Uterus (tissue), 3 donors: ENCODE measurements at regions not wholly inside any gene's neighbourhood (a gene's known extent, or its start where the extent isn't known, plus 50 kb on each side); places are given as distances from the start of the nearest gene placed in this dataset.

Experiments
- DNase-seq, 2 donors: peaks; one replicate each; pipeline ENCODE4 v3.0.0-alpha.2; 2019 to 2020
- H3K27ac ChIP-seq, 2 donors: fragments of 200-600 bp; sonication (generic); 1 replicate in 1 of 2; 2 replicates in 1 of 2; pipeline ENCODE4 v1.5.1; 2016 to 2018
- H3K27me3 ChIP-seq, 2 donors: fragments of 200-600 bp; sonication (generic); one replicate each; pipeline ENCODE4 v1.5.1; 2018 to 2019; ENCODE audit warnings: control low read depth in 1 of 2
- H3K36me3 ChIP-seq, 2 donors: fragments of 200-600 bp; sonication (generic); one replicate each; pipeline ENCODE4 v1.5.1; 2019; ENCODE audit warnings: control low read depth in 1 of 2
- H3K4me1 ChIP-seq, 2 donors: fragments of 200-600 bp; sonication (generic); one replicate each; pipeline ENCODE4 v1.5.1; 2018 to 2019; ENCODE audit warnings: control low read depth in 1 of 2
- H3K4me3 ChIP-seq, 2 donors: fragments of 200-600 bp; sonication (generic); 1 replicate in 1 of 2; 2 replicates in 1 of 2; pipeline ENCODE4 v1.5.1; 2018 to 2019; ENCODE audit warnings: mild to moderate bottlenecking in 1 of 2
- H3K9me3 ChIP-seq, 2 donors: fragments of 200-600 bp; sonication (generic); one replicate each; pipeline ENCODE4 v1.5.1; 2019; ENCODE audit warnings: control low read depth in 1 of 2
- CTCF ChIP-seq, 4 experiments: fragments of 200-600 bp in 2 of 4; fragments of 450-650 bp in 2 of 4; sonication (generic) in 2 of 4; IDR thresholded peaks; one replicate each; pipeline ENCODE4 v1.5.1; 2016 to 2019; ENCODE audit warnings: antibody characterized with exemption in 4 of 4, mild to moderate bottlenecking in 2 of 4, moderate library complexity in 1 of 4
- POLR2A ChIP-seq, 2 donors: fragments of 450-650 bp; IDR thresholded peaks; one replicate each; pipeline ENCODE4 v1.6.1; 2016; ENCODE audit warnings: antibody characterized with exemption in 2 of 2, mild to moderate bottlenecking in 1 of 2, moderate library complexity in 1 of 2
- intact Hi-C: fragments of 100-400 bp; cut with DNase I; formaldehyde crosslinking; loops from one replicate; pipeline ENCODE4 v1.15.1; 2023; ENCODE audit warnings: low total_unique reads
- donor health status: DM: yes; HTN: yes; CAD: no.

GRCh38 chr4:176607807-176608206 is 184.9 kb downstream of the VEGFC start:
- intact Hi-C loops: no loop called here
- no peaks in the 10 kb centered on the region for H3K4me1 ChIP-seq
- H3K27ac ChIP-seq: no peak overlapping the region
- H3K9me3 ChIP-seq: no peaks in the 10 kb centered on the region
- no peak overlapping the region for H3K4me3 ChIP-seq
- H3K36me3 ChIP-seq: no peaks in the 10 kb centered on the region
- no peak for TF ChIP-seq POLR2A (IDR thresholded peaks at IDR 0.05)
- TF ChIP-seq CTCF (IDR thresholded peaks at IDR 0.05): no peak
- no peaks in the 10 kb centered on the region for H3K27me3 ChIP-seq
- DNase-seq: no peak

DNA sequence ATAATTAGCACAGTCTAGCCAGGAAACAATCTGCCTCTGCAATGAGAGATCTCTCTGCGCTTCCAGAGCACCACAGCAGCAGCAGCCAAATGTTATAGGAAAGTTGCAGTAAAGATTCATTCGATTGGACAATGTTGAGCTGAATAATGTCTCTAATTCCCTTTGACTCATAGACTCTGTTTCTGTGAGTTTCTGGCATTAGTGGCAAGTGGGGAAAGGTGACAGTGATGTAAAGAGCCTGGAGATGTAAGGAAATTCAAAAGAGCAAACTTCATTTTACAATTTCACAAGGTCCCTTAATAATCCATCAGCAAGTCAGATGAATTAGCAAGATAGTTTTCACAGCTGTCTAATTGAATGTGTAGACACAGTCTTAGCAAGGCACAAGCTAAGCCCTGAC is 184.4 kb downstream of the VEGFC start:
- no peak for TF ChIP-seq POLR2A (IDR thresholded peaks at IDR 0.05)
- TF ChIP-seq CTCF (IDR thresholded peaks at IDR 0.05): no peak
- no peaks in the 10 kb centered on the region for H3K27me3 ChIP-seq
- H3K9me3 ChIP-seq: no peaks in the 10 kb centered on the region
- H3K4me1 ChIP-seq: no peaks in the 10 kb centered on the region
- no peak for DNase-seq
- intact Hi-C loops: no loop called here
- no peaks in the 10 kb centered on the region for H3K36me3 ChIP-seq
- H3K27ac ChIP-seq: no peak overlapping the region
- no peak overlapping the region for H3K4me3 ChIP-seq

DNA sequence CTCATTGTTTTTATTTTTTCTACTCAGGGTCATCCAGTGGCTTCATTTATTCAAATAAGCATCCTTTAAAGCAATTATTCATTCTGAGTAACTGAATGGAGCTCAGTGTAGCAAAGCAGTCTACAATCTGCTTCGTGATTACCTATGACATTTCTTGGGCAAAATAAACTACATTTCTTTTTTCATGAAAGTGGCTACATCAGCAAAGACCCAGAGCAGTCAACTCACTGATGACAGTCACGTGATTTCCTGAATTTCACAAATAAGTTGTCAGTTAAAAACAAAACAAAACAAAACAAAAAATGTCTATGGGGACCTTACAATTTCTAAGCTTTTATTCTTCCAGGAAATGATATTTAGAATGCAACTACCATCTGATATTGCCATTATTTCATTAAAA is 182.1 kb downstream of the VEGFC start:
- no peak overlapping the region for H3K4me3 ChIP-seq
- no peaks in the 10 kb centered on the region for H3K4me1 ChIP-seq
- intact Hi-C loops: no loop called here
- no peaks in the 10 kb centered on the region for H3K36me3 ChIP-seq
- no peak for DNase-seq
- TF ChIP-seq POLR2A (IDR thresholded peaks at IDR 0.05) (no peak), CTCF (IDR thresholded peaks at IDR 0.05) (no peak)
- no peaks in the 10 kb centered on the region for H3K27me3 ChIP-seq
- no peaks in the 10 kb centered on the region for H3K9me3 ChIP-seq
- H3K27ac ChIP-seq: no peak overlapping the region

- no peak overlapping the region for H3K4me3 ChIP-seq
- no peak overlapping the region for H3K27ac ChIP-seq
- H3K36me3 ChIP-seq: no peaks in the 10 kb centered on the region
- no peaks in the 10 kb centered on the region for H3K9me3 ChIP-seq
- DNase-seq: no peak
- intact Hi-C loops: no loop called here
- no peaks in the 10 kb centered on the region for H3K4me1 ChIP-seq
- no peaks in the 10 kb centered on the region for H3K27me3 ChIP-seq
- no peak for TF ChIP-seq CTCF (IDR thresholded peaks at IDR 0.05)
- no peak for TF ChIP-seq POLR2A (IDR thresholded peaks at IDR 0.05)
Measured at GRCh38 chr4:176611381-176611780, 181.3 kb downstream of the VEGFC start.

- Histone ChIP-seq H3K27ac (no peak overlapping the region), H3K9me3 (no peaks in the 10 kb centered on the region), H3K27me3 (no peaks in the 10 kb centered on the region), H3K4me1 (no peaks in the 10 kb centered on the region), H3K4me3 (no peak overlapping the region), H3K36me3 (no peaks in the 10 kb centered on the region)
- DNase-seq: no peak
- intact Hi-C loops: no loop called here
- TF ChIP-seq POLR2A (IDR thresholded peaks at IDR 0.05): no peak
- no peak for TF ChIP-seq CTCF (IDR thresholded peaks at IDR 0.05)
Measured at GRCh38 chr4:176611951-176612350, 180.8 kb downstream of the VEGFC start.
